ENCODE measurements at regions not wholly inside any gene's neighbourhood (a gene's known extent, or its start where the extent isn't known, plus 50 kb on each side); places are given as distances from the start of the nearest gene placed in this dataset.

DNA sequence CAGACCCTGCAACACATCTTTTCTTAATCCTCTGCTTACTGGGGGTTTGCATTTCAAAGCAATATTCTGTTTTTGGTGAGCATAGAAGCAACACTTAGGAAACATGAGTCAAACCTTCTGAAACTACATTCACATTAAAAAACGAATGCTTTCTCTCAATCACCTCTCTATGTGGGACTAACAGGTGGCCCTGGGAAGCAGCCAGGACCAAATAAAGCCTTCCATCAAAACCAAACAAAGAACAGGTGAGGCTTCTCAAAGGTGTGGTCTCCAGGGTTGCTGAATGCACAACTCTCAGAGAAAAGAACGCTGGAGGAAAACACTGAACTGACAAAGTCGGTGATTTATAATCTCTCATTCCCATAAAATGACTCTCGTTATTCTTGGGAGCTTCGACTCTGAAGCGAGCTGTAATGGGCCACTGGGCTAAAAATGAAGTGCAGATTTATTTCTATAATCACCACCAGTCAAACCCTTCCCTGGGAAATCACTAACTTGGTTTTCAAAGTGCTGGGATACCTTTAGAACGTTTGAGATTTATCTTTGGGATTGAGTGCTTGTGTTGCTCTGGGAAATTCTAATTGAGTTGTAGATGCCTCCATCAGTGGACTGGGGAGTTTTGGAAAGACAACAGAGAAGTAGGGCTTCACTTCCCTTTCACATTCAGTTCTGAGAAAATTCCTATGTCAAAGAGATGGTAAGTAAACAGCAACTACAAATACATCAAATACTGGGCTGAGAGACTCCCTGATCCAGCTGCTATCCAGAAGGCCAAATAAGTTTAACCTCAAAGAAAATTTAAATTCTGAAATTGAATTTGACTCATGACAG lies 262.0 kb upstream of the TMPO start:
- H3K4me3 ChIP-seq (ENCODE audit: control extremely low read depth in 1 of 5, extremely low read depth in 1 of 5, insufficient read depth in 1 of 5, low read depth in 2 of 5, low read length in 4 of 5), result no peak overlapping the region
- Mint-ChIP-seq H3K27ac (no peak overlapping the region), H3K9me3 (ENCODE audit: insufficient read depth) (no peaks in the 10 kb centered on the region), H3K4me1 (no peaks in the 10 kb centered on the region), H3K27me3 (peaks cover 3% of the 10 kb centered on the region), H3K4me3 (no peak overlapping the region)
- H3K27me3 ChIP-seq (replicated peaks in 1 of 4; ENCODE audit: control extremely low read depth in 1 of 4, control insufficient read depth in 3 of 4, insufficient read depth in 4 of 4, low read length in 3 of 4), result no peaks in the 10 kb centered on the region
- CTCF ChIA-PET, result interaction anchor here (0.7 kb wide), 1 partner anchor 17 kb away, joined by 4 read pairs; no protein-coding TSS in a partner anchor
- no peak overlapping the region for H3K27ac ChIP-seq (ENCODE audit: low read length in 2 of 2)
- no peaks in the 10 kb centered on the region for H3K36me3 ChIP-seq (replicated peaks in 1 of 2; ENCODE audit: control extremely low read depth in 1 of 2, control insufficient read depth in 1 of 2, extremely low read depth in 1 of 2, insufficient read depth in 2 of 2, low read length in 1 of 2)
- no peaks in the 10 kb centered on the region for H3K79me2 ChIP-seq (ENCODE audit: control insufficient read depth, insufficient read depth, low read length)
- no peaks in the 10 kb centered on the region for H4K20me1 ChIP-seq (ENCODE audit: control insufficient read depth, insufficient read depth, low read length, poor library complexity, severe bottlenecking)
- H2AFZ ChIP-seq (ENCODE audit: insufficient read depth, low read depth, low read length, poor library complexity, severe bottlenecking), result no peak overlapping the region
- ATAC-seq (ENCODE audit: low read depth) (no peak), DNase-seq (no peak)
- H3K4me1 ChIP-seq (ENCODE audit: control insufficient read depth in 2 of 2, insufficient read depth in 2 of 2, low read length in 2 of 2), result no peaks in the 10 kb centered on the region
- TF ChIP-seq EZH2 (IDR thresholded peaks at IDR 0.05; ENCODE audit: borderline replicate concordance, insufficient read depth, low read depth, low read length, poor library complexity, severe bottlenecking), result no peak
- TF ChIP-seq CTCF (IDR thresholded peaks at IDR 0.05), result no peak
- H3K4me2 ChIP-seq (replicated peaks; ENCODE audit: low read depth, low read length, poor library complexity, severe bottlenecking), result no peak overlapping the region
- POLR2A ChIA-PET, result no interaction called here
- intact Hi-C loops (cut with micrococcal nuclease), result no loop called here
- WGBS (ENCODE audit: insufficient coverage), result 40% methylated on average over 1 of the region's 7 CpGs
- H3K9ac ChIP-seq (ENCODE audit: low read length), result no peak overlapping the region
- H3K9me3 ChIP-seq (ENCODE audit: control extremely low read depth in 1 of 3, control insufficient read depth in 2 of 3, insufficient read depth in 1 of 3, low read length in 2 of 3), result no peaks in the 10 kb centered on the region

DNA sequence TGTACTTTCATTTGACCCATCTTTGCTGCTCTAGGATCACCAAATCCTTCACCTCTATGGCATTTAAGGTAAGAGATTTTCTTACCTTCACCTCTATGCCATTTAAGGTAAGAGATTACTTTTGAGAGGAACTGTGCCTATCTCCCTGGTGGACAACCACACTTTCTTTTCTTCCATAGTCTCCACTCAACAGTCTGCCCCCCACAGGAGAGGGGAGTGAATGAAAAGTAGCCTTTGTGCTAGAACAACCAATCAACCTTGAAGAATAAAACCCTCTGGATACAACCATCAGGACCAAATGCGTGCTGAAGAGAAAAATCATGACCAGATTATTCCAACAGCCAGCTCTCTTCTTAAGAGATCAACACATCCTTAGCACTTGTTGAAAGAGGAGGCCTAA lies 258.6 kb upstream of the TMPO start:
- Histone ChIP-seq H3K27ac (ENCODE audit: low read length in 2 of 2) (no peak overlapping the region), H3K4me2 (replicated peaks; ENCODE audit: low read depth, low read length, poor library complexity, severe bottlenecking) (no peak overlapping the region), H3K4me1 (ENCODE audit: control insufficient read depth in 2 of 2, insufficient read depth in 2 of 2, low read length in 2 of 2) (no peaks in the 10 kb centered on the region), H3K36me3 (replicated peaks in 1 of 2; ENCODE audit: control extremely low read depth in 1 of 2, control insufficient read depth in 1 of 2, extremely low read depth in 1 of 2, insufficient read depth in 2 of 2, low read length in 1 of 2) (no peaks in the 10 kb centered on the region), H3K9ac (ENCODE audit: low read length) (no peak overlapping the region), H3K9me3 (ENCODE audit: control extremely low read depth in 1 of 3, control insufficient read depth in 2 of 3, insufficient read depth in 1 of 3, low read length in 2 of 3) (no peaks in the 10 kb centered on the region), H3K4me3 (ENCODE audit: control extremely low read depth in 1 of 5, extremely low read depth in 1 of 5, insufficient read depth in 1 of 5, low read depth in 2 of 5, low read length in 4 of 5) (no peak overlapping the region), H3K79me2 (ENCODE audit: control insufficient read depth, insufficient read depth, low read length) (no peaks in the 10 kb centered on the region), H3K27me3 (replicated peaks in 1 of 4; ENCODE audit: control extremely low read depth in 1 of 4, control insufficient read depth in 3 of 4, insufficient read depth in 4 of 4, low read length in 3 of 4) (no peaks in the 10 kb centered on the region), H2AFZ (ENCODE audit: insufficient read depth, low read depth, low read length, poor library complexity, severe bottlenecking) (no peak overlapping the region), H4K20me1 (ENCODE audit: control insufficient read depth, insufficient read depth, low read length, poor library complexity, severe bottlenecking) (no peaks in the 10 kb centered on the region)
- ChIA-PET CTCF (no interaction called here), POLR2A (no interaction called here)
- no peaks in the 10 kb centered on the region for H3K4me1 Mint-ChIP-seq
- TF ChIP-seq EZH2 (IDR thresholded peaks at IDR 0.05; ENCODE audit: borderline replicate concordance, insufficient read depth, low read depth, low read length, poor library complexity, severe bottlenecking), result no peak
- H3K9me3 Mint-ChIP-seq (ENCODE audit: insufficient read depth), result no peaks in the 10 kb centered on the region
- H3K4me3 Mint-ChIP-seq, result no peak overlapping the region
- ATAC-seq (ENCODE audit: low read depth) (no peak), DNase-seq (no peak)
- intact Hi-C loops (cut with micrococcal nuclease), result no loop called here
- H3K27me3 Mint-ChIP-seq, result peaks cover 3% of the 10 kb centered on the region
- no peak overlapping the region for H3K27ac Mint-ChIP-seq
- no CpG with 5 or more reads among the region's 1 CpG for WGBS (ENCODE audit: insufficient coverage)
